K562 (cell line): ENCODE measurements at regions not wholly inside any gene's neighbourhood (a gene's known extent, or its start where the extent isn't known, plus 50 kb on each side); places are given as distances from the start of the nearest gene placed in this dataset.
A peak's percentile ranks its signal among the peaks of the same experiment; 100 is the strongest.

Experiments
- ATAC-seq: fragments of 200-7000 bp; cut with Tn5 transposase; 3 replicates; pipeline ENCODE4 v1.9.1; 2020; ENCODE audit warnings: moderate library complexity
- BruUV-seq: library from RNA; stranded (reverse); fragments of 400-500 nt; replicated peaks from 2 replicates; lab custom pipeline; 2021; lab: Mats Ljungman, UMichigan
- CTCF ChIA-PET: fragments of 300-600 bp; formaldehyde crosslinking; extraction: SDS; loops from one replicate; lab custom pipeline; 2021; ENCODE audit warnings: low intra/inter-chr PET ratio; lab: Yijun Ruan, JAX
- POLR2A ChIA-PET: fragments of 300-600, 350-650 bp; sonication (Branson Sonifier 250); formaldehyde crosslinking; extraction: SDS; loops from one replicate; lab custom pipeline; 2021; ENCODE audit warnings: antibody characterized with exemption, inconsistent platforms; lab: Yijun Ruan, JAX
- DNase-seq, 4 experiments: peaks; one replicate each; pipeline versions ENCODE4 v3.0.0 to v3.0.0-alpha.2; 2011 to 2018; ENCODE audit warnings: low spot score in 3 of 4, mixed read lengths in 3 of 4; ENCODE audit errors: extremely low read depth in 1 of 4
- FAIRE-seq: peaks from 2 replicates; lab custom pipeline; 2011; peaks lifted over from hg19 to GRCh38; lab: Jason Lieb, UNC
- H2AFZ ChIP-seq: 2 replicates; pipeline ENCODE4 v1.6.0; 2011; ENCODE audit warnings: low read depth, low read length, control low read depth, inconsistent platforms
- H3K27ac ChIP-seq: fragments of 200-600 bp; 3 replicates; pipeline ENCODE4 v1.8.0; 2011; ENCODE audit warnings: low read depth, mild to moderate bottlenecking, control low read depth, inconsistent platforms, low read length, moderate library complexity, mixed read lengths; ENCODE audit errors: extremely low read depth
- H3K27me3 ChIP-seq, 2 experiments: fragments of 300-600 bp in 1 of 2; 2 replicates in 1 of 2; 3 replicates in 1 of 2; pipeline versions ENCODE4 v1.6.0 to v1.8.0; 2011; ENCODE audit warnings: inconsistent platforms in 2 of 2, low read length in 2 of 2, mild to moderate bottlenecking in 1 of 2, mixed read lengths in 1 of 2, moderate library complexity in 1 of 2; ENCODE audit not compliant: control insufficient read depth in 2 of 2, insufficient read depth in 2 of 2
- H3K36me3 ChIP-seq: fragments of 300-600 bp; 3 replicates; pipeline ENCODE4 v1.8.0; 2011; ENCODE audit warnings: mild to moderate bottlenecking, low read length, inconsistent platforms; ENCODE audit not compliant: control insufficient read depth, insufficient read depth
- H3K4me1 ChIP-seq, 2 experiments: fragments of 200-600 bp in 1 of 2; replicated peaks in 1 of 2; 2 replicates in 1 of 2; 3 replicates in 1 of 2; pipeline versions ENCODE4 v1.5.1 to v1.8.0; 2011; ENCODE audit warnings: inconsistent platforms in 2 of 2, low read length in 2 of 2, mild to moderate bottlenecking in 1 of 2, mixed read lengths in 1 of 2, moderate library complexity in 1 of 2; ENCODE audit not compliant: control insufficient read depth in 2 of 2, insufficient read depth in 2 of 2
- H3K4me2 ChIP-seq: 2 replicates; pipeline ENCODE4 v1.6.1; 2011; ENCODE audit warnings: low read length, control low read depth, inconsistent platforms, mixed read lengths; ENCODE audit not compliant: insufficient read depth
- H3K4me3 ChIP-seq: fragments of 200-600 bp; sonication (generic), shearing (Covaris generic); 2 replicates; pipeline ENCODE4 v1.5.1; 2016; ENCODE audit warnings: control low read depth, inconsistent platforms
- H3K79me2 ChIP-seq: fragments of 200-600 bp; 3 replicates; pipeline ENCODE4 v1.8.0; 2011; ENCODE audit warnings: low read length, inconsistent platforms; ENCODE audit not compliant: control insufficient read depth, insufficient read depth
- H3K9ac ChIP-seq, 2 experiments: 2 replicates each; pipeline versions ENCODE4 v1.6.0 to v1.6.1; 2011; ENCODE audit warnings: low read depth in 2 of 2, low read length in 2 of 2, control low read depth in 1 of 2, inconsistent platforms in 1 of 2, mild to moderate bottlenecking in 1 of 2, mixed read lengths in 1 of 2; ENCODE audit not compliant: insufficient read depth in 1 of 2
- H3K9me1 ChIP-seq: one replicate; pipeline ENCODE4 v1.6.0; 2011; ENCODE audit warnings: inconsistent platforms, mild to moderate bottlenecking, low read length, moderate library complexity; ENCODE audit not compliant: control insufficient read depth, insufficient read depth
- H3K9me3 ChIP-seq: replicated peaks from 2 replicates; pipeline ENCODE4 v1.5.1; 2011; ENCODE audit warnings: low read depth, low read length, inconsistent platforms; ENCODE audit not compliant: control insufficient read depth, insufficient read depth
- H4K20me1 ChIP-seq: replicated peaks from 2 replicates; pipeline ENCODE4 v1.6.1; 2011; ENCODE audit warnings: low read length, inconsistent platforms, mixed read lengths; ENCODE audit not compliant: control insufficient read depth, insufficient read depth
- ARID1B ChIP-seq: fragments of 450-650 bp; IDR thresholded peaks from 2 replicates; pipeline ENCODE4 v1.6.1; 2016; ENCODE audit warnings: antibody characterized with exemption, mild to moderate bottlenecking, inconsistent platforms
- CC2D1A ChIP-seq: fragments of 450-650 bp; IDR thresholded peaks from 2 replicates; pipeline ENCODE4 v1.6.1; 2017; ENCODE audit warnings: mild to moderate bottlenecking
- CEBPB ChIP-seq: fragments of 450-650 bp; IDR thresholded peaks from 2 replicates; pipeline ENCODE4 v1.6.1; 2016; ENCODE audit warnings: missing genetic modification characterization, missing compliant biosample characterization
- CEBPG ChIP-seq, 3 experiments: fragments of 200-800 bp in 1 of 3; sonication (Bioruptor generic) in 1 of 3; sonication (generic) in 1 of 3; formaldehyde crosslinking in 1 of 3; IDR thresholded peaks in 2 of 3; conservative IDR thresholded peaks in 1 of 3; 2 replicates each; pipeline versions ENCODE4 v1.6.1 to v1.8.0; 2016 to 2022; ENCODE audit warnings: missing compliant biosample characterization in 2 of 3, missing genetic modification characterization in 2 of 3, mild to moderate bottlenecking in 1 of 3, missing genetic modification reagents in 1 of 3
- GATA2 ChIP-seq: sonication (generic); formaldehyde crosslinking; IDR thresholded peaks from 2 replicates; pipeline ENCODE4 v1.4.0; 2020; ENCODE audit warnings: mild to moderate bottlenecking, missing genetic modification reagents
- SETDB1 ChIP-seq: IDR thresholded peaks from one replicate; pipeline ENCODE4 v1.6.1; 2012; ENCODE audit warnings: low read length, control low read depth, inconsistent platforms
- ZNF12 ChIP-seq: sonication (generic); formaldehyde crosslinking; IDR thresholded peaks from 2 replicates; pipeline ENCODE4 v1.4.0; 2020; ENCODE audit warnings: mild to moderate bottlenecking, missing genetic modification reagents
- WGBS: fragments of 100-300 bp; shearing (Covaris generic); methylation state at CpG from one replicate; pipeline ENCODE4 v1.1.6; 2016; ENCODE audit warnings: low coverage, mixed read lengths; ENCODE audit not compliant: insufficient coverage; ENCODE audit errors: missing lambda C conversion rate; 5-methylcytosine and 5-hydroxymethylcytosine counted together
- in situ Hi-C: fragments of 300-500 bp; cut with MboI; formaldehyde crosslinking; loops from 4 replicates; pipeline ENCODE4 v1.15.0; 2018; ENCODE audit warnings: inconsistent platforms, mixed read lengths
- intact Hi-C: fragments of 100-400 bp; cut with micrococcal nuclease; formaldehyde crosslinking; loops from 2 replicates; pipeline ENCODE4 v1.14.2; 2022

DNA sequence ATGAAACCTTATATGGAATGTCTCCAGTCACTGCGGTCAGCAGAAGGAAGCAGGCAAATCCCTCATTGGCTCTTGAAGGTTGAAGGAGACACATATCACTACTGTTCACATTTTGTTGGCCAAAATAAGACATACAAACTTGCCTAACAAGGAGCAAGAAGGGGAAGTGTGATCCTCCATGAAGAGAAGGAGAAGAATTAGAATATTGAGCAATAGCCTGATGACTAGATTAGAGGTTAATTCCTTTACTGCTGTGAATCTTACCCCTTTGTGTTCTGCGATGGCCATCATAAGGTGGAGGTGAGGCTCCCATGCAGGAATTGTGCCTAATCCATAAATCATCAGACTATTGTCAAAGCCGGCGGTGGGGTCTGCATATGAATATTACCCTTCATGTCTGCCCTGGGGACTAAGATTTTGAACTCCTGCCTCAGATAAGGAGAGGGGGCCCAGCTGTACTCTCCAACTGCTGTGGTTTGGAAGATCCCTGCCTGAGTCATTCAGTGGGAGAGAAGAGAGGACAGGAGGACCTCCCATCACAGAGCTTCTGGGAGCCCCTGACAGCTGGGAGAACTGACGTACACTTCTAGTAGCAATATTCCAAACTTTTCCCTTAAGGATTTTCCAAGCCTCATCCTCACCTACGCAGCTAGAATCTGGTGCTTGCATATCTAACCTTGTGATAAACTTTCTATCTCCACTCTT lies 398.5 kb downstream of the REEP3 start:
- no peaks in the 10 kb centered on the region for H3K9me3 ChIP-seq
- no peaks in the 10 kb centered on the region for H3K4me1 ChIP-seq
- DNase-seq (no peak), FAIRE-seq (peak; percentile 23), ATAC-seq (no peak)
- no peaks in the 10 kb centered on the region for H3K36me3 ChIP-seq
- no peaks in the 10 kb centered on the region; the same call in 1 of the 2 replicates for H4K20me1 ChIP-seq
- no peak for TF ChIP-seq GATA2
- no peak for TF ChIP-seq SETDB1
- no peak for TF ChIP-seq CEBPG (CRISPR knock-in tag; IDR thresholded peaks at IDR 0.05)
- TF ChIP-seq CEBPG (tag; conservative IDR thresholded peaks at IDR 0.05 in 1 of 2, IDR thresholded peaks at IDR 0.05 in 1 of 2): peak; percentile 24 to 48; a peak in 1 of 4 replicates
- TF ChIP-seq ARID1B: no peak
- TF ChIP-seq ZNF12 (CRISPR knock-in tag): no peak
- TF ChIP-seq CEBPB: peak; percentile 59
- no peak for TF ChIP-seq CC2D1A
- H3K4me2 ChIP-seq: no peak overlapping the region
- no peaks in the 10 kb centered on the region for H3K9me1 ChIP-seq
- no TSS peak for BruUV-seq
- ChIA-PET POLR2A (no interaction called here), CTCF (no interaction called here)
- H3K79me2 ChIP-seq: no peaks in the 10 kb centered on the region
- in situ Hi-C loops: no loop called here
- H3K27ac ChIP-seq: no peak overlapping the region
- H3K27me3 ChIP-seq: no peaks in the 10 kb centered on the region
- H2AFZ ChIP-seq: no peak overlapping the region
- H3K4me3 ChIP-seq: no peak overlapping the region
- WGBS: 0% methylated on average over 6 of the region's 6 CpGs
- no peak overlapping the region for H3K9ac ChIP-seq
- intact Hi-C loops: no loop called here
